Neutrophil (primary cell): ENCODE measurements at regions not wholly inside any gene's neighbourhood (a gene's known extent, or its start where the extent isn't known, plus 50 kb on each side); places are given as distances from the start of the nearest gene placed in this dataset.

ENCODE experiments used
- H3K27ac ChIP-seq: fragments of 200-600 bp; sonication (generic); 2 replicates; pipeline ENCODE4 v1.5.1; 2016; ENCODE audit warnings: mild to moderate bottlenecking, moderate library complexity
- H3K27me3 ChIP-seq: fragments of 200-600 bp; sonication (generic); 2 replicates; pipeline ENCODE4 v1.6.0; 2016; ENCODE audit warnings: mild to moderate bottlenecking
- H3K36me3 ChIP-seq: fragments of 200-600 bp; sonication (generic); 2 replicates; pipeline ENCODE4 v1.5.1; 2017
- H3K4me1 ChIP-seq, 2 experiments: fragments of 200-600 bp in 1 of 2; sonication (generic) in 1 of 2; 1 replicate in 1 of 2; 2 replicates in 1 of 2; pipeline versions ENCODE4 v1.5.1 to v1.6.1; 2013 to 2016; ENCODE audit warnings: low read depth in 1 of 2, low read length in 1 of 2, mild to moderate bottlenecking in 1 of 2, moderate library complexity in 1 of 2; ENCODE audit not compliant: control insufficient read depth in 1 of 2, insufficient read depth in 1 of 2
- H3K4me3 ChIP-seq, 2 experiments: fragments of 200-600 bp in 1 of 2; sonication (generic) in 1 of 2; 1 replicate in 1 of 2; 2 replicates in 1 of 2; pipeline ENCODE4 v1.5.1; 2013 to 2016; ENCODE audit warnings: low read depth in 1 of 2, low read length in 1 of 2, mild to moderate bottlenecking in 1 of 2, moderate library complexity in 1 of 2
- H3K9me3 ChIP-seq: fragments of 200-600 bp; sonication (generic); 2 replicates; pipeline ENCODE4 v1.5.1; 2016
- CTCF ChIP-seq: fragments of 200-600 bp; sonication (generic); IDR thresholded peaks from 2 replicates; pipeline ENCODE4 v1.5.1; 2016; ENCODE audit warnings: antibody characterized with exemption

- no peak for TF ChIP-seq CTCF
These were observed 199.5 kb upstream of the SALL3 start for GRCh38 chr18:78779996-78780718.

GRCh38 chr18:78780719-78781600 lies 198.7 kb upstream of the SALL3 start:
- TF ChIP-seq CTCF = no peak
- no peak overlapping the region for H3K4me3 ChIP-seq
- H3K27me3 ChIP-seq = no peaks in the 10 kb centered on the region
- H3K9me3 ChIP-seq = no peaks in the 10 kb centered on the region
- H3K4me1 ChIP-seq = no peaks in the 10 kb centered on the region
- H3K36me3 ChIP-seq = no peaks in the 10 kb centered on the region
- H3K27ac ChIP-seq = no peak overlapping the region

More at GRCh38 chr18:78779996-78780718, 199.5 kb upstream of the SALL3 start:
- Histone ChIP-seq H3K4me3 (no peak overlapping the region), H3K4me1 (no peaks in the 10 kb centered on the region), H3K27ac (no peak overlapping the region), H3K9me3 (no peaks in the 10 kb centered on the region), H3K36me3 (no peaks in the 10 kb centered on the region), H3K27me3 (no peaks in the 10 kb centered on the region)

- Histone ChIP-seq H3K4me3 (no peak overlapping the region), H3K27ac (no peak overlapping the region), H3K27me3 (no peaks in the 10 kb centered on the region), H3K36me3 (no peaks in the 10 kb centered on the region), H3K9me3 (no peaks in the 10 kb centered on the region), H3K4me1 (no peaks in the 10 kb centered on the region)
- TF ChIP-seq CTCF = no peak
These were observed 198.0 kb upstream of the SALL3 start for GRCh38 chr18:78781601-78781960.

GRCh38 chr18:78782951-78783563 lies 196.6 kb upstream of the SALL3 start:
- Histone ChIP-seq H3K27me3 (no peaks in the 10 kb centered on the region), H3K27ac (no peak overlapping the region), H3K9me3 (no peaks in the 10 kb centered on the region), H3K4me3 (no peak overlapping the region), H3K36me3 (no peaks in the 10 kb centered on the region), H3K4me1 (no peaks in the 10 kb centered on the region)
- no peak for TF ChIP-seq CTCF

GRCh38 chr18:78783564-78783960 lies 196.1 kb upstream of the SALL3 start:
- Histone ChIP-seq H3K9me3 (no peaks in the 10 kb centered on the region), H3K27ac (no peak overlapping the region), H3K27me3 (no peaks in the 10 kb centered on the region), H3K4me3 (no peak overlapping the region), H3K36me3 (no peaks in the 10 kb centered on the region), H3K4me1 (no peaks in the 10 kb centered on the region)
- TF ChIP-seq CTCF = no peak
